SK-N-SH treated with all-trans-retinoic acid at 6 μM for 48 hours (cell line): ENCODE measurements at regions not wholly inside any gene's neighbourhood (a gene's known extent, or its start where the extent isn't known, plus 50 kb on each side); places are given as distances from the start of the nearest gene placed in this dataset.
"Not testable (repeated sequence)": the region's sequence is repeated elsewhere in the genome, so short reads cannot be mapped to it uniquely, and the experiment has no call there.

Source experiments
- ATAC-seq: fragments of 200-7000 bp; cut with Tn5 transposase; 3 replicates; pipeline ENCODE4 v1.9.1; 2020; ENCODE audit warnings: mild to moderate bottlenecking, moderate library complexity
- ARNTL ChIP-seq: fragments of 450-650 bp; formaldehyde crosslinking; IDR thresholded peaks from 2 replicates; pipeline ENCODE4 v1.5.0; 2020; ENCODE audit warnings: low read depth, mild to moderate bottlenecking, moderate library complexity, borderline replicate concordance
- BACH2 ChIP-seq: fragments of 250-450 bp; sonication (Bioruptor Pico); IDR thresholded peaks from 2 replicates; pipeline ENCODE4 v1.9.0; 2021; ENCODE audit warnings: mild to moderate bottlenecking, borderline replicate concordance
- CREB5 ChIP-seq: fragments of 250-450 bp; sonication (Bioruptor Pico); IDR thresholded peaks from 2 replicates; pipeline ENCODE4 v1.5.1; 2020; ENCODE audit warnings: low read depth, mild to moderate bottlenecking, moderate library complexity
- CSDC2 ChIP-seq: fragments of 250-450 bp; sonication (Bioruptor Pico); IDR thresholded peaks from 2 replicates; pipeline ENCODE4 v1.5.0; 2020; ENCODE audit warnings: mild to moderate bottlenecking, moderate library complexity
- CSRNP3 ChIP-seq: fragments of 250-450 bp; sonication (Bioruptor Pico); IDR thresholded peaks from 2 replicates; pipeline ENCODE4 v1.5.1; 2021; ENCODE audit warnings: mild to moderate bottlenecking, moderate library complexity
- ESRRG ChIP-seq: fragments of 250-450 bp; sonication (Bioruptor Pico); IDR thresholded peaks from 2 replicates; pipeline ENCODE4 v1.6.1; 2021; ENCODE audit warnings: mild to moderate bottlenecking
- GLIS3 ChIP-seq: fragments of 250-450 bp; sonication (Bioruptor Pico); IDR thresholded peaks from 2 replicates; pipeline ENCODE4 v1.5.0; 2020; ENCODE audit warnings: mild to moderate bottlenecking, moderate library complexity
- ISL1 ChIP-seq: fragments of 250-450 bp; sonication (Bioruptor Pico); IDR thresholded peaks from 2 replicates; pipeline ENCODE4 v2.1.2; 2022; ENCODE audit warnings: mild to moderate bottlenecking, moderate library complexity
- OSR1 ChIP-seq: fragments of 250-450 bp; sonication (Bioruptor Pico); IDR thresholded peaks from 2 replicates; pipeline ENCODE4 v1.8.0; 2022; ENCODE audit warnings: moderate library complexity, mild to moderate bottlenecking, inconsistent platforms
- PATZ1 ChIP-seq: fragments of 250-450 bp; sonication (Bioruptor Pico); IDR thresholded peaks from 2 replicates; pipeline ENCODE4 v1.8.0; 2020; ENCODE audit warnings: mild to moderate bottlenecking, moderate library complexity, borderline replicate concordance
- POU6F1 ChIP-seq: fragments of 250-450 bp; sonication (Bioruptor Pico); IDR thresholded peaks from 2 replicates; pipeline ENCODE4 v1.8.0; 2021; ENCODE audit warnings: low read depth, mild to moderate bottlenecking, moderate library complexity, borderline replicate concordance
- PPARA ChIP-seq: fragments of 250-450 bp; sonication (Bioruptor Pico); IDR thresholded peaks from 2 replicates; pipeline ENCODE4 v1.5.0; 2020; ENCODE audit warnings: mild to moderate bottlenecking, borderline replicate concordance
- RARB ChIP-seq: fragments of 250-450 bp; sonication (Bioruptor Pico); IDR thresholded peaks from 2 replicates; pipeline ENCODE4 v1.8.0; 2021; ENCODE audit warnings: mild to moderate bottlenecking, moderate library complexity
- SNAI2 ChIP-seq: fragments of 250-450 bp; sonication (Bioruptor Pico); IDR thresholded peaks from 2 replicates; pipeline ENCODE4 v1.5.0; 2020; ENCODE audit warnings: mild to moderate bottlenecking, moderate library complexity
- TOX ChIP-seq: fragments of 250-450 bp; sonication (Bioruptor Pico); IDR thresholded peaks from 2 replicates; pipeline ENCODE4 v1.8.0; 2021; ENCODE audit warnings: mild to moderate bottlenecking, moderate library complexity, borderline replicate concordance
- TSHZ2 ChIP-seq: fragments of 250-450 bp; sonication (Bioruptor Pico); IDR thresholded peaks from 2 replicates; pipeline ENCODE4 v1.5.0; 2020; ENCODE audit warnings: mild to moderate bottlenecking, moderate library complexity
- ZFP3 ChIP-seq: fragments of 250-450 bp; sonication (Bioruptor Pico); IDR thresholded peaks from 2 replicates; pipeline ENCODE4 v1.5.0; 2020; ENCODE audit warnings: mild to moderate bottlenecking, moderate library complexity
- ZFP30 ChIP-seq: fragments of 450-650 bp; formaldehyde crosslinking; IDR thresholded peaks from 2 replicates; pipeline ENCODE4 v1.5.0; 2022; ENCODE audit warnings: mild to moderate bottlenecking, moderate library complexity
- ZNF565 ChIP-seq: fragments of 450-650 bp; formaldehyde crosslinking; conservative IDR thresholded peaks from 2 replicates; pipeline ENCODE4 v1.5.0; 2020; ENCODE audit warnings: low read depth, mild to moderate bottlenecking, moderate library complexity
- ZNF70 ChIP-seq: fragments of 450-650 bp; formaldehyde crosslinking; IDR thresholded peaks from 2 replicates; pipeline ENCODE4 v1.5.0; 2020; ENCODE audit warnings: mild to moderate bottlenecking, moderate library complexity
- ZNF8 ChIP-seq: fragments of 450-650 bp; formaldehyde crosslinking; IDR thresholded peaks from 2 replicates; pipeline ENCODE4 v1.5.0; 2020; ENCODE audit warnings: mild to moderate bottlenecking, moderate library complexity

GRCh38 chr17:27094179-27094578 lies 199.7 kb upstream of the WSB1 start:
- not testable (repeated sequence) for ATAC-seq

- ATAC-seq = not testable (repeated sequence)
Observed at GRCh38 chr17:27095821-27096220, 198.1 kb upstream of the WSB1 start.

GRCh38 chr17:27099266-27099665 lies 194.6 kb upstream of the WSB1 start:
- not testable (repeated sequence) for ATAC-seq
- 0 out of 2 replicates have a peak, but pooled peaks have one; percentile 24 for TF ChIP-seq ZNF8
- TF ChIP-seq, all 23 proteins: peak for 1; not testable (repeated sequence) for 22

GRCh38 chr17:27104605-27105221 lies 189.2 kb upstream of the WSB1 start:
- ATAC-seq = not testable (repeated sequence)

- no peak for ATAC-seq
Observed at GRCh38 chr17:27105636-27106035, 188.3 kb upstream of the WSB1 start.

GRCh38 chr17:27106347-27106981 lies 187.4 kb upstream of the WSB1 start:
- TF ChIP-seq ARNTL (CRISPR knock-in tag) (no peak), CREB5 (no peak), GLIS3 (CRISPR knock-in tag) (no peak), RARB (CRISPR knock-in tag) (no peak), CSRNP3 (CRISPR knock-in tag) (no peak)

More at GRCh38 chr17:27105636-27106035, 188.3 kb upstream of the WSB1 start:
- no peak for TF ChIP-seq CSDC2 (CRISPR knock-in tag)
- TF ChIP-seq ZFP30 (CRISPR knock-in tag) = no peak
- TF ChIP-seq ZNF565 (CRISPR knock-in tag) = no peak
- TF ChIP-seq ZNF70 = no peak

GRCh38 chr17:27106982-27107360 lies 186.9 kb upstream of the WSB1 start:
- ATAC-seq = no peak
- TF ChIP-seq GLIS3 (CRISPR knock-in tag) (no peak), OSR1 (no peak), SNAI2 (CRISPR knock-in tag) (no peak), ZNF565 (CRISPR knock-in tag) (no peak), TSHZ2 (CRISPR knock-in tag) (no peak), ZNF8 (no peak), TOX (CRISPR knock-in tag) (no peak), ZFP30 (CRISPR knock-in tag) (no peak), CREB5 (no peak), ZFP3 (CRISPR knock-in tag) (no peak), RARB (CRISPR knock-in tag) (no peak), ISL1 (CRISPR knock-in tag) (no peak), POU6F1 (CRISPR knock-in tag) (no peak), PATZ1 (CRISPR knock-in tag) (no peak), ESRRG (no peak), PPARA (no peak), ARNTL (CRISPR knock-in tag) (no peak), BACH2 (no peak)

More at GRCh38 chr17:27106347-27106981, 187.4 kb upstream of the WSB1 start:
- no peak for ATAC-seq
